GM23338 (cell line): ENCODE measurements at regions not wholly inside any gene's neighbourhood (a gene's known extent, or its start where the extent isn't known, plus 50 kb on each side); places are given as distances from the start of the nearest gene placed in this dataset.

Source experiments
- ATAC-seq: fragments of 200-7000 bp; cut with Tn5 transposase; 3 replicates; pipeline ENCODE4 v1.9.1; 2020
- DNase-seq: peaks from one replicate; pipeline ENCODE4 v3.0.0-alpha.2; 2015; ENCODE audit warnings: low spot score
- H2AFZ ChIP-seq: fragments of 200-600 bp; sonication (generic); 2 replicates; pipeline ENCODE4 v1.8.0; 2016; ENCODE audit warnings: antibody characterized with exemption, mild to moderate bottlenecking, moderate library complexity
- H3F3A ChIP-seq: fragments of 200-600 bp; sonication (generic); replicated peaks from 2 replicates; pipeline ENCODE4 v1.8.0; 2017; ENCODE audit warnings: antibody characterized with exemption, mixed run types, low read depth
- H3K27ac ChIP-seq: fragments of 200-600 bp; sonication (generic); 2 replicates; pipeline ENCODE4 v1.6.1; 2016; ENCODE audit warnings: low read depth
- H3K27me3 ChIP-seq: fragments of 200-600 bp; sonication (generic); 2 replicates; pipeline ENCODE4 v1.8.0; 2016; ENCODE audit warnings: mild to moderate bottlenecking, mixed run types, moderate library complexity; ENCODE audit not compliant: insufficient read depth
- H3K36me3 ChIP-seq: fragments of 200-600 bp; sonication (generic); 2 replicates; pipeline ENCODE4 v1.8.0; 2016; ENCODE audit warnings: mild to moderate bottlenecking; ENCODE audit not compliant: insufficient read depth
- H3K4me1 ChIP-seq: fragments of 200-600 bp; sonication (generic); 2 replicates; pipeline ENCODE4 v1.8.0; 2016; ENCODE audit warnings: mild to moderate bottlenecking, moderate library complexity; ENCODE audit not compliant: insufficient read depth
- H3K4me2 ChIP-seq: fragments of 200-600 bp; sonication (generic); 2 replicates; pipeline ENCODE4 v1.7.1; 2017; ENCODE audit warnings: mixed run types
- H3K4me3 ChIP-seq: fragments of 200-600 bp; sonication (generic); 2 replicates; pipeline ENCODE4 v1.6.1; 2016; ENCODE audit warnings: mixed run types
- H3K79me2 ChIP-seq: fragments of 200-600 bp; sonication (generic); replicated peaks from 2 replicates; pipeline ENCODE4 v1.8.0; 2017; ENCODE audit warnings: mild to moderate bottlenecking; ENCODE audit not compliant: insufficient read depth
- H3K9me2 ChIP-seq: fragments of 200-600 bp; sonication (generic); 2 replicates; pipeline ENCODE4 v1.8.0; 2017; ENCODE audit not compliant: insufficient read depth
- H4K20me1 ChIP-seq: fragments of 200-600 bp; sonication (generic); replicated peaks from 2 replicates; pipeline ENCODE4 v1.8.0; 2017; ENCODE audit warnings: mild to moderate bottlenecking; ENCODE audit not compliant: insufficient read depth
- H3K27ac Mint-ChIP-seq: 2 replicates; pipeline ENCODE4 v1.8.0; 2020; ENCODE audit warnings: inconsistent platforms, mild to moderate bottlenecking, moderate library complexity, mixed read lengths
- H3K27me3 Mint-ChIP-seq: 3 replicates; pipeline ENCODE4 v1.8.0; 2022; ENCODE audit warnings: low read depth, mild to moderate bottlenecking, moderate library complexity, mixed read lengths, inconsistent platforms; ENCODE audit not compliant: insufficient read depth, poor library complexity
- H3K36me3 Mint-ChIP-seq: 3 replicates; pipeline ENCODE4 v1.8.0; 2021; ENCODE audit warnings: low read depth, mild to moderate bottlenecking, inconsistent platforms, moderate library complexity, mixed read lengths
- H3K4me1 Mint-ChIP-seq: 3 replicates; pipeline ENCODE4 v1.8.0; 2020; ENCODE audit warnings: mild to moderate bottlenecking, inconsistent platforms, mixed read lengths
- H3K4me3 Mint-ChIP-seq: 3 replicates; pipeline ENCODE4 v1.8.0; 2021; ENCODE audit warnings: moderate library complexity, mild to moderate bottlenecking, inconsistent platforms, mixed read lengths
- H3K9me3 Mint-ChIP-seq: 3 replicates; pipeline ENCODE4 v1.8.0; 2020; ENCODE audit warnings: moderate library complexity, mild to moderate bottlenecking, inconsistent platforms, mixed read lengths
- CREB1 ChIP-seq: fragments of 250-450 bp; sonication (Bioruptor Pico); IDR thresholded peaks from 2 replicates; pipeline ENCODE4 v1.5.0; 2020; ENCODE audit warnings: low read depth, mild to moderate bottlenecking, moderate library complexity
- CTCF ChIP-seq, 2 experiments: fragments of 200-600 bp in 1 of 2; sonication (generic) in 1 of 2; conservative IDR thresholded peaks; 2 replicates each; pipeline versions ENCODE4 v1.5.1 to v1.6.1; 2016 to 2017; ENCODE audit warnings: antibody characterized with exemption in 2 of 2, low read depth in 2 of 2, mild to moderate bottlenecking in 2 of 2, moderate library complexity in 1 of 2
- EZH2 ChIP-seq: fragments of 200-600 bp; sonication (generic); IDR thresholded peaks from one replicate; pipeline ENCODE4 v1.8.0; 2017; ENCODE audit warnings: antibody characterized with exemption, mild to moderate bottlenecking, low read depth; ENCODE audit not compliant: unreplicated experiment
- EZH2phosphoT487 ChIP-seq: fragments of 200-600 bp; sonication (generic); IDR thresholded peaks from one replicate; pipeline ENCODE4 v1.8.1; 2018; ENCODE audit warnings: antibody characterized with exemption; ENCODE audit not compliant: unreplicated experiment
- JUNB ChIP-seq: IDR thresholded peaks from one replicate; pipeline ENCODE4 v1.6.1; 2016; ENCODE audit warnings: antibody characterized with exemption; ENCODE audit not compliant: unreplicated experiment
- NANOG ChIP-seq: IDR thresholded peaks from 2 replicates; pipeline ENCODE4 v1.6.1; 2016; ENCODE audit warnings: antibody characterized with exemption, borderline replicate concordance
- POLR2AphosphoS5 ChIP-seq: IDR thresholded peaks from 2 replicates; pipeline ENCODE4 v1.6.1; 2016; ENCODE audit warnings: antibody characterized with exemption, low read depth
- REST ChIP-seq: IDR thresholded peaks from one replicate; pipeline ENCODE4 v1.6.1; 2018; ENCODE audit warnings: antibody characterized with exemption; ENCODE audit not compliant: unreplicated experiment
- STAT1 ChIP-seq: IDR thresholded peaks from one replicate; pipeline ENCODE4 v1.6.1; 2016; ENCODE audit warnings: antibody characterized with exemption; ENCODE audit not compliant: unreplicated experiment
- ZNF114 ChIP-seq: fragments of 250-450 bp; sonication (Bioruptor Pico); IDR thresholded peaks from 2 replicates; pipeline ENCODE4 v1.5.0; 2020; ENCODE audit warnings: mild to moderate bottlenecking, moderate library complexity
- ZNF331 ChIP-seq: fragments of 250-450 bp; sonication (Bioruptor Pico); IDR thresholded peaks from 2 replicates; pipeline ENCODE4 v1.5.0; 2020; ENCODE audit warnings: low read depth, mild to moderate bottlenecking, moderate library complexity
- TF ChIP-seq, protein P1 (sequence below): IDR thresholded peaks from 2 replicates; pipeline ENCODE4 v1.6.1; 2016; ENCODE audit warnings: antibody characterized with exemption

DNA sequence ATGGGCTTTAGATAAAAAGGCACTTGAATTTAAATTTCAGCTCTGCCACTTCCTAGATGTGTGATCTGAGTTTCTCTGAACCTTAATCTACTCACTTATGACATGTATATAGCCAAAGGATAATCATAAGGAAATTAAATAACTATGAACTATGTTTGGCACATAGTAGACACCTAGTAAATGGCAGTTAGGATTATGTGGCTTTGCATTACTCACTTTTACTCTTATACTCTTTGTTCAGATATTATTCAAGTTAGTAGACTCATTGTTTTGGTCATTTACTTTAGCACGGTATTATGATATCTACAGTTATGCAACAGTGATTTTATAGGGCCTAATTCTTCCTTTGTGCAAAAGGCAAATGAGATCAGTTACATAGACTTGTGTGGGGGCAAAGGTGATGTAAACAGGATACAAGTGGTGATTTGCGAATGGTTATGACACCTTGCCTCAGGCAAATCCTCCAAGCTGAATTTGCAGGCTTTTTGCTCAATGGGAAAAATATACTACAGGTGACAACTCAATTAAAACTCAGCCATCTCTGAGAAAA is 297.2 kb upstream of the PBX1 start:
- H3K4me1 Mint-ChIP-seq = no peaks in the 10 kb centered on the region; the same call in 2 of the 3 replicates
- H4K20me1 ChIP-seq = no peaks in the 10 kb centered on the region
- TF ChIP-seq JUNB = no peak
- no peak for TF ChIP-seq REST
- TF ChIP-seq STAT1 = no peak
- no peak for TF ChIP-seq ZNF331 (CRISPR knock-in tag)
- no peak for TF ChIP-seq CREB1 (CRISPR knock-in tag)
- DNase-seq (no peak), ATAC-seq (no peak)
- H3K4me2 ChIP-seq = no peak overlapping the region
- H3K27me3 Mint-ChIP-seq = peaks cover 2% of the 10 kb centered on the region
- no peaks in the 10 kb centered on the region for H3K4me1 ChIP-seq
- no peak overlapping the region for H3K4me3 Mint-ChIP-seq
- 0 out of 2 replicates have a peak, but pooled peaks cover 7% of the 10 kb centered on the region for H3K9me2 ChIP-seq
- no peak overlapping the region for H3K27ac ChIP-seq
- no peaks in the 10 kb centered on the region for H3K9me3 Mint-ChIP-seq
- H3K27me3 ChIP-seq = no peaks in the 10 kb centered on the region
- no peak overlapping the region for H2AFZ ChIP-seq
- no peaks in the 10 kb centered on the region for H3K36me3 ChIP-seq
- H3K4me3 ChIP-seq = no peak overlapping the region
- H3K36me3 Mint-ChIP-seq = no peaks in the 10 kb centered on the region
- H3F3A ChIP-seq = no peaks in the 10 kb centered on the region
- no peaks in the 10 kb centered on the region for H3K79me2 ChIP-seq
- no peak overlapping the region; the same call in 1 of the 2 replicates for H3K27ac Mint-ChIP-seq

GRCh38 chr1:164263540-164263939 is 295.4 kb upstream of the PBX1 start:
- DNase-seq (no peak), ATAC-seq (no peak)
- Histone ChIP-seq H3K4me1 (no peaks in the 10 kb centered on the region), H3F3A (no peaks in the 10 kb centered on the region), H3K4me2 (no peak overlapping the region), H3K27me3 (no peaks in the 10 kb centered on the region), H2AFZ (no peak overlapping the region; the same call in 1 of the 2 replicates), H3K9me2 (0 out of 2 replicates have a peak, but pooled peaks cover 4% of the 10 kb centered on the region), H3K36me3 (no peaks in the 10 kb centered on the region), H3K4me3 (no peak overlapping the region), H4K20me1 (no peaks in the 10 kb centered on the region), H3K27ac (no peak overlapping the region), H3K79me2 (no peaks in the 10 kb centered on the region)
- Mint-ChIP-seq H3K4me1 (no peaks in the 10 kb centered on the region; the same call in 2 of the 3 replicates), H3K4me3 (no peak overlapping the region), H3K9me3 (no peaks in the 10 kb centered on the region), H3K27me3 (no peaks in the 10 kb centered on the region), H3K36me3 (no peaks in the 10 kb centered on the region), H3K27ac (no peak overlapping the region)
- TF ChIP-seq ZNF331 (CRISPR knock-in tag) = no peak
- no peak for TF ChIP-seq STAT1
- TF ChIP-seq POLR2AphosphoS5 = no peak
- TF ChIP-seq EZH2 = no peak
- TF ChIP-seq EZH2phosphoT487 = no peak
- no peak for TF ChIP-seq ZNF114 (CRISPR knock-in tag)
- TF ChIP-seq NANOG = no peak
- TF ChIP-seq JUNB = no peak
- no peak for TF ChIP-seq CTCF (conservative IDR thresholded peaks at IDR 0.05; ENCODE audit: low read depth in 2 of 2)
- TF ChIP-seq CREB1 (CRISPR knock-in tag) = no peak
- TF ChIP-seq, protein P1, sequence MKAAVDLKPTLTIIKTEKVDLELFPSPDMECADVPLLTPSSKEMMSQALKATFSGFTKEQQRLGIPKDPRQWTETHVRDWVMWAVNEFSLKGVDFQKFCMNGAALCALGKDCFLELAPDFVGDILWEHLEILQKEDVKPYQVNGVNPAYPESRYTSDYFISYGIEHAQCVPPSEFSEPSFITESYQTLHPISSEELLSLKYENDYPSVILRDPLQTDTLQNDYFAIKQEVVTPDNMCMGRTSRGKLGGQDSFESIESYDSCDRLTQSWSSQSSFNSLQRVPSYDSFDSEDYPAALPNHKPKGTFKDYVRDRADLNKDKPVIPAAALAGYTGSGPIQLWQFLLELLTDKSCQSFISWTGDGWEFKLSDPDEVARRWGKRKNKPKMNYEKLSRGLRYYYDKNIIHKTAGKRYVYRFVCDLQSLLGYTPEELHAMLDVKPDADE = no peak
- TF ChIP-seq REST = no peak
